K562 (cell line): ENCODE measurements at regions not wholly inside any gene's neighbourhood (a gene's known extent, or its start where the extent isn't known, plus 50 kb on each side); places are given as distances from the start of the nearest gene placed in this dataset.

Experiments used
- ATAC-seq: fragments of 200-7000 bp; cut with Tn5 transposase; 3 replicates; pipeline ENCODE4 v1.9.1; 2020; ENCODE audit warnings: moderate library complexity
- BruUV-seq: library from RNA; stranded (reverse); fragments of 400-500 nt; replicated peaks from 2 replicates; lab custom pipeline; 2021; lab: Mats Ljungman, UMichigan
- CTCF ChIA-PET: fragments of 300-600 bp; formaldehyde crosslinking; extraction: SDS; loops from one replicate; lab custom pipeline; 2021; ENCODE audit warnings: low intra/inter-chr PET ratio; lab: Yijun Ruan, JAX
- POLR2A ChIA-PET: fragments of 300-600, 350-650 bp; sonication (Branson Sonifier 250); formaldehyde crosslinking; extraction: SDS; loops from one replicate; lab custom pipeline; 2021; ENCODE audit warnings: antibody characterized with exemption, inconsistent platforms; lab: Yijun Ruan, JAX
- DNase-seq, 4 experiments: peaks; one replicate each; pipeline versions ENCODE4 v3.0.0 to v3.0.0-alpha.2; 2011 to 2018; ENCODE audit warnings: low spot score in 3 of 4, mixed read lengths in 3 of 4; ENCODE audit errors: extremely low read depth in 1 of 4
- FAIRE-seq: peaks from 2 replicates; lab custom pipeline; 2011; peaks lifted over from hg19 to GRCh38; lab: Jason Lieb, UNC
- H2AFZ ChIP-seq: 2 replicates; pipeline ENCODE4 v1.6.0; 2011; ENCODE audit warnings: low read depth, low read length, control low read depth, inconsistent platforms
- H3K27ac ChIP-seq: fragments of 200-600 bp; 3 replicates; pipeline ENCODE4 v1.8.0; 2011; ENCODE audit warnings: low read depth, mild to moderate bottlenecking, control low read depth, inconsistent platforms, low read length, moderate library complexity, mixed read lengths; ENCODE audit errors: extremely low read depth
- H3K27me3 ChIP-seq, 2 experiments: fragments of 300-600 bp in 1 of 2; 2 replicates in 1 of 2; 3 replicates in 1 of 2; pipeline versions ENCODE4 v1.6.0 to v1.8.0; 2011; ENCODE audit warnings: inconsistent platforms in 2 of 2, low read length in 2 of 2, mild to moderate bottlenecking in 1 of 2, mixed read lengths in 1 of 2, moderate library complexity in 1 of 2; ENCODE audit not compliant: control insufficient read depth in 2 of 2, insufficient read depth in 2 of 2
- H3K36me3 ChIP-seq: fragments of 300-600 bp; 3 replicates; pipeline ENCODE4 v1.8.0; 2011; ENCODE audit warnings: mild to moderate bottlenecking, low read length, inconsistent platforms; ENCODE audit not compliant: control insufficient read depth, insufficient read depth
- H3K4me1 ChIP-seq, 2 experiments: fragments of 200-600 bp in 1 of 2; replicated peaks in 1 of 2; 2 replicates in 1 of 2; 3 replicates in 1 of 2; pipeline versions ENCODE4 v1.5.1 to v1.8.0; 2011; ENCODE audit warnings: inconsistent platforms in 2 of 2, low read length in 2 of 2, mild to moderate bottlenecking in 1 of 2, mixed read lengths in 1 of 2, moderate library complexity in 1 of 2; ENCODE audit not compliant: control insufficient read depth in 2 of 2, insufficient read depth in 2 of 2
- H3K4me2 ChIP-seq: 2 replicates; pipeline ENCODE4 v1.6.1; 2011; ENCODE audit warnings: low read length, control low read depth, inconsistent platforms, mixed read lengths; ENCODE audit not compliant: insufficient read depth
- H3K4me3 ChIP-seq: fragments of 200-600 bp; sonication (generic), shearing (Covaris generic); 2 replicates; pipeline ENCODE4 v1.5.1; 2016; ENCODE audit warnings: control low read depth, inconsistent platforms
- H3K79me2 ChIP-seq: fragments of 200-600 bp; 3 replicates; pipeline ENCODE4 v1.8.0; 2011; ENCODE audit warnings: low read length, inconsistent platforms; ENCODE audit not compliant: control insufficient read depth, insufficient read depth
- H3K9ac ChIP-seq, 2 experiments: 2 replicates each; pipeline versions ENCODE4 v1.6.0 to v1.6.1; 2011; ENCODE audit warnings: low read depth in 2 of 2, low read length in 2 of 2, control low read depth in 1 of 2, inconsistent platforms in 1 of 2, mild to moderate bottlenecking in 1 of 2, mixed read lengths in 1 of 2; ENCODE audit not compliant: insufficient read depth in 1 of 2
- H3K9me1 ChIP-seq: one replicate; pipeline ENCODE4 v1.6.0; 2011; ENCODE audit warnings: inconsistent platforms, mild to moderate bottlenecking, low read length, moderate library complexity; ENCODE audit not compliant: control insufficient read depth, insufficient read depth
- H3K9me3 ChIP-seq: replicated peaks from 2 replicates; pipeline ENCODE4 v1.5.1; 2011; ENCODE audit warnings: low read depth, low read length, inconsistent platforms; ENCODE audit not compliant: control insufficient read depth, insufficient read depth
- H4K20me1 ChIP-seq: replicated peaks from 2 replicates; pipeline ENCODE4 v1.6.1; 2011; ENCODE audit warnings: low read length, inconsistent platforms, mixed read lengths; ENCODE audit not compliant: control insufficient read depth, insufficient read depth
- C11orf30 ChIP-seq: fragments of 450-650 bp; IDR thresholded peaks from 2 replicates; pipeline ENCODE4 v1.6.1; 2016; ENCODE audit warnings: low read depth, mild to moderate bottlenecking
- HCFC1 ChIP-seq: IDR thresholded peaks from 2 replicates; pipeline ENCODE4 v1.6.1; 2012; ENCODE audit warnings: low read depth, low read length, improper control_type of control experiment
- KLF6 ChIP-seq: fragments of 250-450 bp; sonication (Bioruptor Pico); IDR thresholded peaks from 2 replicates; pipeline ENCODE4 v1.4.0; 2020; ENCODE audit warnings: mild to moderate bottlenecking, moderate library complexity, borderline replicate concordance
- MTA1 ChIP-seq: fragments of 450-650 bp; IDR thresholded peaks from 2 replicates; pipeline ENCODE4 v1.6.1; 2017; ENCODE audit warnings: borderline replicate concordance
- POLR2B ChIP-seq: fragments of 450-650 bp; IDR thresholded peaks from 2 replicates; pipeline ENCODE4 v1.6.1; 2018; ENCODE audit warnings: low read depth; ENCODE audit not compliant: partially characterized antibody
- SAFB2 ChIP-seq: fragments of 200-400 bp; formaldehyde crosslinking; IDR thresholded peaks from 2 replicates; pipeline ENCODE4 v1.6.1; 2018; ENCODE audit warnings: borderline replicate concordance, low read length, low read depth, moderate library complexity; ENCODE audit not compliant: severe bottlenecking
- SLC30A9 ChIP-seq: fragments of 250-450 bp; sonication (Bioruptor Pico); IDR thresholded peaks from 2 replicates; pipeline ENCODE4 v1.8.0; 2022; ENCODE audit warnings: mild to moderate bottlenecking, moderate library complexity
- SRSF1 ChIP-seq: fragments of 200-400 bp; formaldehyde crosslinking; IDR thresholded peaks from 2 replicates; pipeline ENCODE4 v1.6.1; 2017; ENCODE audit warnings: mild to moderate bottlenecking, low read depth, low read length, moderate library complexity
- ZNF174 ChIP-seq: fragments of 250-450 bp; sonication (Bioruptor Pico); IDR thresholded peaks from 2 replicates; pipeline ENCODE4 v1.4.0; 2020; ENCODE audit warnings: mild to moderate bottlenecking
- WGBS: fragments of 100-300 bp; shearing (Covaris generic); methylation state at CpG from one replicate; pipeline ENCODE4 v1.1.6; 2016; ENCODE audit warnings: low coverage, mixed read lengths; ENCODE audit not compliant: insufficient coverage; ENCODE audit errors: missing lambda C conversion rate; 5-methylcytosine and 5-hydroxymethylcytosine counted together
- in situ Hi-C: fragments of 300-500 bp; cut with MboI; formaldehyde crosslinking; loops from 4 replicates; pipeline ENCODE4 v1.15.0; 2018; ENCODE audit warnings: inconsistent platforms, mixed read lengths
- intact Hi-C: fragments of 100-400 bp; cut with micrococcal nuclease; formaldehyde crosslinking; loops from 2 replicates; pipeline ENCODE4 v1.14.2; 2022
- TF ChIP-seq, protein P1 (sequence below): sonication (generic); formaldehyde crosslinking; IDR thresholded peaks from 2 replicates; pipeline ENCODE4 v1.8.0; 2023; ENCODE audit warnings: mild to moderate bottlenecking, missing genetic modification reagents
- TF ChIP-seq, protein P2 (sequence below): sonication (generic); formaldehyde crosslinking; IDR thresholded peaks from 2 replicates; pipeline ENCODE4 v1.8.1; 2023; ENCODE audit warnings: missing genetic modification reagents, mild to moderate bottlenecking, borderline replicate concordance

DNA sequence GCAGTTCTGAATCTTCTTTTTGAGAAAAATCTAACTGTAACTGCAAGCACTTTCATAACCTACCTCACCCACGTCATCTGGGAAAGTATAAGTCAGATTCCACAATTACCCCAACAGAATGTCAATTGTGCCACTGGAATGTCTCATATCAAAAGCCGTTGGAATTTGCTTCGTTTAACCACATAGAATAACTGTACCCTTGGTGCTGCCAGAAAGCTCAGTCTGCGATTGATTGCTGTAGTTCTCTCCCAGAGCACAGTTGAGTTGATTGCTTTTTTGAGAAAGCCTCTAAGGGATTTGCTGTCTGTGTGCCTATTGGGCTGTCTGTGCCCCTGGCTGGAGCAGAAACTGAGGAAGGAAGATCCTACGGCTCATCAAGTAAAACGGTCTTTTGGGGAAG is 583.6 kb downstream of the TMEM38B start:
- Histone ChIP-seq H4K20me1 (no peaks in the 10 kb centered on the region), H3K4me3 (no peak overlapping the region), H3K9me1 (no peaks in the 10 kb centered on the region), H3K27ac (no peak overlapping the region), H3K79me2 (no peaks in the 10 kb centered on the region), H3K9ac (no peak overlapping the region), H3K27me3 (no peaks in the 10 kb centered on the region), H3K4me1 (no peaks in the 10 kb centered on the region), H3K4me2 (no peak overlapping the region), H2AFZ (no peak overlapping the region), H3K36me3 (no peaks in the 10 kb centered on the region), H3K9me3 (no peaks in the 10 kb centered on the region; the same call in 1 of the 2 replicates)
- POLR2A ChIA-PET: no interaction called here
- CTCF ChIA-PET: no interaction called here
- 0% methylated on average over 6 of the region's 6 CpGs for WGBS
- no peak for TF ChIP-seq HCFC1
- intact Hi-C loops (no loop called here), in situ Hi-C loops (no loop called here)
- DNase-seq (no peak), ATAC-seq (no peak), FAIRE-seq (no peak)
- BruUV-seq: no TSS peak

DNA sequence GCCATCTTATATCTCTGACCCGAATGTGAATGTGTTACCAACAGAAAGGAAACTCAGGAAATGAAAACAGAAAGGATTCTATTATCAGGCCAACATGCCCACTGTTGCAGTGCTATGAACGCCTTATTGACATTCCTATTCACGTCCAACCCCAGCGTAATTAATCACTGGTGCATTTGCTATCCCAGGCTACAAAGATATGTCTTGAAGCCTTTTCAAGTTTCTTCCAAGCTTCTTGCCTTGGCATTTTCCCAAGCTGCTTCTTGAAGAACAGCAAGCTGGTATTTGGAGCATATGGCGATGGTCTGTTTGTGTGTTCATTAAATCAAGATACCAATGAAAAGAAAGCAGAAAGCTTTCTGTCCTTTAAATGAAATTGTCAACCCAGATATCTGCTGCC is 579.2 kb upstream of the ZNF462 start:
- Histone ChIP-seq H4K20me1 (no peaks in the 10 kb centered on the region), H3K9ac (no peak overlapping the region)
- DNase-seq: no peak
- ATAC-seq: no peak
- TF ChIP-seq SAFB2: no peak
- TF ChIP-seq ZNF174: no peak
- no peak for TF ChIP-seq SRSF1
- TF ChIP-seq, protein P1, sequence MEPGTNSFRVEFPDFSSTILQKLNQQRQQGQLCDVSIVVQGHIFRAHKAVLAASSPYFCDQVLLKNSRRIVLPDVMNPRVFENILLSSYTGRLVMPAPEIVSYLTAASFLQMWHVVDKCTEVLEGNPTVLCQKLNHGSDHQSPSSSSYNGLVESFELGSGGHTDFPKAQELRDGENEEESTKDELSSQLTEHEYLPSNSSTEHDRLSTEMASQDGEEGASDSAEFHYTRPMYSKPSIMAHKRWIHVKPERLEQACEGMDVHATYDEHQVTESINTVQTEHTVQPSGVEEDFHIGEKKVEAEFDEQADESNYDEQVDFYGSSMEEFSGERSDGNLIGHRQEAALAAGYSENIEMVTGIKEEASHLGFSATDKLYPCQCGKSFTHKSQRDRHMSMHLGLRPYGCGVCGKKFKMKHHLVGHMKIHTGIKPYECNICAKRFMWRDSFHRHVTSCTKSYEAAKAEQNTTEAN (CRISPR knock-in tag): no peak
- TF ChIP-seq, protein P2, sequence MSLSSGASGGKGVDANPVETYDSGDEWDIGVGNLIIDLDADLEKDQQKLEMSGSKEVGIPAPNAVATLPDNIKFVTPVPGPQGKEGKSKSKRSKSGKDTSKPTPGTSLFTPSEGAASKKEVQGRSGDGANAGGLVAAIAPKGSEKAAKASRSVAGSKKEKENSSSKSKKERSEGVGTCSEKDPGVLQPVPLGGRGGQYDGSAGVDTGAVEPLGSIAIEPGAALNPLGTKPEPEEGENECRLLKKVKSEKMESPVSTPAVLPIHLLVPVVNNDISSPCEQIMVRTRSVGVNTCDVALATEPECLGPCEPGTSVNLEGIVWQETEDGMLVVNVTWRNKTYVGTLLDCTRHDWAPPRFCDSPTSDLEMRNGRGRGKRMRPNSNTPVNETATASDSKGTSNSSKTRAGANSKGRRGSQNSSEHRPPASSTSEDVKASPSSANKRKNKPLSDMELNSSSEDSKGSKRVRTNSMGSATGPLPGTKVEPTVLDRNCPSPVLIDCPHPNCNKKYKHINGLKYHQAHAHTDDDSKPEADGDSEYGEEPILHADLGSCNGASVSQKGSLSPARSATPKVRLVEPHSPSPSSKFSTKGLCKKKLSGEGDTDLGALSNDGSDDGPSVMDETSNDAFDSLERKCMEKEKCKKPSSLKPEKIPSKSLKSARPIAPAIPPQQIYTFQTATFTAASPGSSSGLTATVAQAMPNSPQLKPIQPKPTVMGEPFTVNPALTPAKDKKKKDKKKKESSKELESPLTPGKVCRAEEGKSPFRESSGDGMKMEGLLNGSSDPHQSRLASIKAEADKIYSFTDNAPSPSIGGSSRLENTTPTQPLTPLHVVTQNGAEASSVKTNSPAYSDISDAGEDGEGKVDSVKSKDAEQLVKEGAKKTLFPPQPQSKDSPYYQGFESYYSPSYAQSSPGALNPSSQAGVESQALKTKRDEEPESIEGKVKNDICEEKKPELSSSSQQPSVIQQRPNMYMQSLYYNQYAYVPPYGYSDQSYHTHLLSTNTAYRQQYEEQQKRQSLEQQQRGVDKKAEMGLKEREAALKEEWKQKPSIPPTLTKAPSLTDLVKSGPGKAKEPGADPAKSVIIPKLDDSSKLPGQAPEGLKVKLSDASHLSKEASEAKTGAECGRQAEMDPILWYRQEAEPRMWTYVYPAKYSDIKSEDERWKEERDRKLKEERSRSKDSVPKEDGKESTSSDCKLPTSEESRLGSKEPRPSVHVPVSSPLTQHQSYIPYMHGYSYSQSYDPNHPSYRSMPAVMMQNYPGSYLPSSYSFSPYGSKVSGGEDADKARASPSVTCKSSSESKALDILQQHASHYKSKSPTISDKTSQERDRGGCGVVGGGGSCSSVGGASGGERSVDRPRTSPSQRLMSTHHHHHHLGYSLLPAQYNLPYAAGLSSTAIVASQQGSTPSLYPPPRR (CRISPR knock-in tag): no peak
- no peak for TF ChIP-seq KLF6 (CRISPR knock-in tag)
- TF ChIP-seq POLR2B: no peak
- TF ChIP-seq C11orf30: no peak
- no peak for TF ChIP-seq MTA1
- TF ChIP-seq SLC30A9 (CRISPR knock-in tag): no peak
- TF ChIP-seq, all 486 proteins: peak for 0
- Histone ChIP-seq H3K9me3 (no peaks in the 10 kb centered on the region; the same call in 1 of the 2 replicates), H3K27me3 (no peaks in the 10 kb centered on the region), H2AFZ (no peak overlapping the region), H3K4me3 (no peak overlapping the region), H3K9me1 (no peaks in the 10 kb centered on the region), H3K4me1 (no peaks in the 10 kb centered on the region), H3K4me2 (no peak overlapping the region), H3K27ac (no peak overlapping the region), H3K36me3 (no peaks in the 10 kb centered on the region), H3K79me2 (no peaks in the 10 kb centered on the region)
- intact Hi-C loops (no loop called here), in situ Hi-C loops (no loop called here)
- no peak for FAIRE-seq
- POLR2A ChIA-PET: no interaction called here
- WGBS: 4% methylated on average over 5 of the region's 5 CpGs
- CTCF ChIA-PET: no interaction called here
- no TSS peak for BruUV-seq
